Glomerular visceral epithelial cell (primary cell): ENCODE measurements at regions not wholly inside any gene's neighbourhood (a gene's known extent, or its start where the extent isn't known, plus 50 kb on each side); places are given as distances from the start of the nearest gene placed in this dataset.
A peak's percentile ranks its signal among the peaks of the same experiment; 100 is the strongest.

Experiments
- DNase-seq: peaks from one replicate; pipeline ENCODE4 v3.0.0-alpha.2; 2016; ENCODE audit errors: extremely low spot score

DNA sequence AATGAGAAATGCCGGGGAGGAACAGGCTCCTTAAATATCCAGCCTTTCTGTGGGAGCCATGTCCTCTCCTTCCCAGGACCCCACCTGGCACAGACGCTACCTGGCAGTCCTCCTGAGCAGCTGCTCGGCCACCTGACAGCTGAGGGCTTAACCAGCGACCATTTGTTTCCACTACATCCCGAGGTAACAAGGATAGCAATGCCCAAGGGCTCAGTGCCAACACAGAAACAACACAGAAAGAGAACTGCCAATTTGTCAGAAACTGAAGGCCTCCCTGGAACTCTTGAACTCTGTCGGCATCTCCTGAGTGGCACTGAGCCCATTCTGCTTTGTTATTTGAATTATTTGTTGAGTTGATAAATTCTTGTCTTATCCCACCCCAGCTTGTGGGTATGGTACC, 122.2 kb upstream of the ARHGAP28 start:
- no peak for DNase-seq

GRCh38 chr18:6609666-6610264, 119.8 kb upstream of the ARHGAP28 start:
- no peak for DNase-seq

GRCh38 chr18:6610466-6610865, 119.0 kb upstream of the ARHGAP28 start:
- DNase-seq: no peak

DNA sequence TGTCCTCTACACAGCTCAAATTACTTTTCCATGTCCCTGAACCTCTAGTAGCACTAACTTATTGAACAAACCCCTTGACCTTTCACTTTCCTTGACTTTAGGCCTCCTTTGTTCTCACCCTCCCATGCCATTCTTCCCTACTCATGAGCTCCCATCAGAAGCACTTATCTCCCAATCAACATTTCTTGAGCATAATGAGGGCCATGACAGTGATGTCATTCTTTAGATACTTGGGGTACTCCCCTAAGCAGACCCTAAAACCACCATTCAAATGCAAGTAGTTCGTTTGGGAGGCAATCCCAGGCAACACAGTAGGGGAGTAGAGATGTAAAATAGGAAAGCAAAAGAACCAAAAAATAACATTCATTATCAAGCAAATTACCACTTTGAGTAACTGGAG, 115.9 kb upstream of the ARHGAP28 start:
- DNase-seq: no peak

DNA sequence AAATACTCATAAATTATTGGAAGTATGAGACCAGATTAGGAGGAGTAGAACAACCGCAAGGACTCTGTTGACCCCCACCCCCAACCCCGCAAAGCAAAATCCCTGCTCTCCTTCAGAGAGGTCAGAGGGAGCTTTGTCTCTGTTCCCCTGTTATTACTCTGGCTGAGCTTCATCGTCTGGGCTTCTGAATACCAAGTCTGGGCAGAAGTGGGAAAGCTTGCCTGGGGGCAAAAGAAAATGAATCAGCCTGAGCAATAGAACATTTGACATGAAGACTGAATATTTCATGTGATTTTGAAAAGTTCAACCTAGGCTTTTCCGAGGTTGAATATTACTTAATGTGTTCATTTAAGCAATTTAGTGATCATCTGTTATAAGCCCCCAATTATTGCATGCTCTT, 114.6 kb upstream of the ARHGAP28 start:
- DNase-seq: no peak

- no peak for DNase-seq
Measured at GRCh38 chr18:6616981-6617380, 112.5 kb upstream of the ARHGAP28 start.

DNA sequence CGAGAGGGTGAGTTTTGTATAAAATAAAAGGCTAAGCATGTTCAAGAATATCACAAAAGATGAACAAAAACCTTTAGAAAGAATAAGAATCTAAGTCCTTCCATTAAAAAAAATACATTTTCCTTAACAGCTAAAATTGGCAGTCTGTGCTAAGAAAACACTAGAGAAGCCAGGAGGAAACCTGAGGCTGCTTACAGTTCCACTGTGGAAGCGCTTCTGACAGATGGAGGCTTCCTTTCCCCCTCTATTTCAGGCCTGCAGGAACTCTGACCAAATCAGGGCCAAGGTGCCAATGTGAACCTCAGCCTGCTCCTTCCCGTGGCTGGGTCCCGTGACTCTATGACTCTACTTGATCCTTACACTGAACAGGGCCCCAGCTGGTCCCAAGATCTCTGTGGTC, 108.1 kb upstream of the ARHGAP28 start:
- no peak for DNase-seq

DNA sequence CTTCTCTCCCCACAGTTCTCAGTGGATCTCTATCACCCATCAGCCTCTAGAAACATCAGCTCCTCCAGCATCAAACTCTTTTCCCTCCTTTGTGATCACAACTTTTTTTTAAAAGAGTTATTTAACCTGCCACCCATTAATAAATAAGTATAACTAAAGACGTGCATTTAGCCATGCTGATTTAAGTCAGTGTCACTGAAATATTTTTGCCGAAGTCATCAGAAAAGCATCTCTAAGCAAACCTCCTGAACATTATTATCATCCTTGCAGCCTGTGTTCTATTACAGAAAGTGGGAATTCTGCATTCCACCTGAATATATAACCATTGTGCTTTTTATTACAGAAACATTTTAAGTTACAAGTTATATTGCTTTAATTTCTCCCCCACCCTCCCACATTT, 106.2 kb upstream of the ARHGAP28 start:
- no peak for DNase-seq

GRCh38 chr18:6624271-6624660, 105.2 kb upstream of the ARHGAP28 start:
- DNase-seq: peak; percentile 19

- DNase-seq: peak; percentile 18
Measured at GRCh38 chr18:6624661-6625311, 104.7 kb upstream of the ARHGAP28 start.

GRCh38 chr18:6625481-6625880, 104.0 kb upstream of the ARHGAP28 start:
- no peak for DNase-seq

GRCh38 chr18:6626457-6626856, 103.1 kb upstream of the ARHGAP28 start:
- no peak for DNase-seq

GRCh38 chr18:6627645-6628044, 101.9 kb upstream of the ARHGAP28 start:
- DNase-seq: no peak

GRCh38 chr18:6628187-6628586, 101.3 kb upstream of the ARHGAP28 start:
- DNase-seq: no peak

DNA sequence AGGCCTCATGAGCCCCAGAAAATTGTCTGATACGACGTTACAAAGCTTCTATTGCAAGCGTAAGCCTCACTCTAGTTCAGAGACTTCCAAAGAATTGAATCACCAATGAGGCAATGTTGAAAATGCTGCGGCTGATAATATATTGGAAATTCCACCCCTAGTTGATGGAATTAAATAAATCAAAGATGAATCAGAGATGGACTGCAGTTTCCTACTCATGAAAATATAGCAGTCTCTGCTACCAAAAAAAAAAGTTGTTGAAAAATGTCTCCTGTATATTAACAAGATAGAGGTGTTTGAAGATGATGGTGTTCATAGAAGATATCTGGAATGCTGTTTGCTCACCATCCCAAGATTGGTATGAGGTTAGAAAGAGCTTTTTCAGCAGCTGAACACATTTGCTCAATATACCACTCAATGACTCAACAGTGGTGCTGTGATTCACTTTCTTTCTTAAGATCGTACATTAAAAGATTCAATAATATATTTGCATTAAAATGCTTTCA, 99.8 kb upstream of the ARHGAP28 start:
- DNase-seq: peak; percentile 3

DNA sequence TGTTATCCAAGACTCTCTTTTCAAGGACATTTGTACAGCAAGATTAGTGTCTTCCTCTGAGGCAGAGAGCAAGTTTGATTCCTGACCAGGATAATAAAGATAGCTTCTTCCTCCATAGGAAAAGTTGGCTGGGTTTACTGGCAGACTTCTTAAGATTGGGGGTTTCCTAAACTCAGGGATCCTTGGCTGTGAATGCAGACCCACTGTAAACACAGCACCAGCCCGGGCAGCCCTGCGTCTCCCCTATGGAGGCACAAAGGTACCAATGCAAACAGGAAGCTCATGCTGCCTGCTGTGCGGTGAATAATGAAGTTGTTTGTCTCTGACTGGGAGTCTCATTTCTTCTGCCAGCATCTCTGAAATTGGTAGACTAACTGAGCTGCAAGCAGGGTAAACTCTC, 96.2 kb upstream of the ARHGAP28 start:
- DNase-seq: no peak

- DNase-seq: no peak
Measured at GRCh38 chr18:6636091-6636490, 93.4 kb upstream of the ARHGAP28 start.

DNA sequence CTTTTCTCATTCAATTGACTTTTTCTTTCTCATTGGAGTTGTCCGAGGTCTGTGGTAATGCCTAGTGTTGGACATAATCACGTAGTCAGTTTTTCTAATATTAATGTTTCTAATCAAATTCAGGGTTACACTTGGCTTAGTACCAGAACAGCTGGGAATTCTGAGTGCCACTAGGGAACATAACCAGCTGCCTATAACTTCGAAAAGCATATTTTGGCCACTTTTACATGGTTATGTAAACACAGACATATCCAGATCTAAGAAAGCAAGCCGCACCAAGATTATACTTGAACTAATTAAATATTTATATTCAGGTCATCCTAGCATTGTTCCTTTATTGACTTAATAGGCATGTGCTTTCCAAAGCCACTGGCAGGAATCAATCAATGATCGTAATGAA, 91.1 kb upstream of the ARHGAP28 start:
- DNase-seq: no peak

DNA sequence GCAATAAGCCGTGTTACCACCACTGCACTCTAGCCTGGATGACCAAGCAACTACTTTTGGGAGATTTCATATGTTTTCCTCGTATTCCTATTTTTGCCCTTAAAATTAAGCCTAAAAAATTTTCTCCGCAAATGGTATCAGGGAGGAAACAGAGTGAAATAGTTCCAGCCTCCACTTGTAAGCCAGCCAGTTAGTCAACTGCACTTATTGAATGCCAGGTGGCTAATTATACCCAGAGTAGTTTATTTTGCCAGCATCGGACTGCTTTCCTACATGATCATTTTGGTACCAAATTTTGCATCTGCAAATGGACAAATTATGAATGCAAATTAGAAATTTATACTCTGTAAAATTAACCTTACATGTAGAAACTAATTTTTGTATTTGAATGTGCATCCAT, 90.2 kb upstream of the ARHGAP28 start:
- DNase-seq: no peak

- no peak for DNase-seq
Measured at GRCh38 chr18:6644836-6645627, 84.5 kb upstream of the ARHGAP28 start.

DNA sequence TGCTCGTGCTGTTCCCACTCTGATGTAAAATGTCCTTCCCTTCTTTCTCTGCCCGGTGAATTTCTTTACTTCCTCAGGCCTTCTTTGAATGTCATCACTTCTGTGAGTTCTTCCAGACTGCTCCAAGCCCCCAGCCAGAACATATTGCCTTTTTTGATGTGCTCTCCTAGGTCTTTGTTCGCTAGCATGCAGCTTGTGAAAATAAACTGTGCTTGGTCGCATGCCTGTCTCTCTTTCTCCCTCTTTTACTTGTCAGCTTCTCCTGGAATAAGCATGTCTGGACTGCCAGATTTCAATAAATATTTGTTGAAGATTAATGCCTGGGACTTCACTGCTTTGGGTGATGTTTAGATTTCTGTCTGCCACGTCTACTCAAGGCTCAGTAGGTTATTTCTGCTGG, 82.7 kb upstream of the ARHGAP28 start:
- DNase-seq: no peak

GRCh38 chr18:6648581-6648980, 80.9 kb upstream of the ARHGAP28 start:
- no peak for DNase-seq
